GM18505 (cell line): ENCODE measurements at regions not wholly inside any gene's neighbourhood (a gene's known extent, or its start where the extent isn't known, plus 50 kb on each side); places are given as distances from the start of the nearest gene placed in this dataset.

ENCODE experiments used
- ATAC-seq: cut with Tn5 transposase; IDR thresholded peaks from one replicate; pipeline ENCODE4 v1.9.1; 2021; ENCODE audit not compliant: unreplicated experiment
- POLR2A ChIP-seq: IDR thresholded peaks from 4 replicates; pipeline ENCODE4 v1.6.1; 2011; ENCODE audit warnings: borderline replicate concordance; ENCODE audit not compliant: insufficient read depth, insufficient read length; ENCODE audit errors: extremely low read depth

- ATAC-seq = no peak
- no peak for TF ChIP-seq POLR2A
These were observed 63.5 kb upstream of the TMTC1 start for GRCh38 chr12:29847246-29847645.

- TF ChIP-seq POLR2A = no peak
- no peak for ATAC-seq
These were observed 60.9 kb upstream of the TMTC1 start for GRCh38 chr12:29844667-29845066.

GRCh38 chr12:29843036-29843435, 59.3 kb upstream of the TMTC1 start:
- ATAC-seq = no peak
- no peak for TF ChIP-seq POLR2A

GRCh38 chr12:29838768-29839167, 55.0 kb upstream of the TMTC1 start:
- no peak for TF ChIP-seq POLR2A
- no peak for ATAC-seq
